ENCODE measurements at regions not wholly inside any gene's neighbourhood (a gene's known extent, or its start where the extent isn't known, plus 50 kb on each side); places are given as distances from the start of the nearest gene placed in this dataset.
"Not testable (repeated sequence)": the region's sequence is repeated elsewhere in the genome, so short reads cannot be mapped to it uniquely, and the experiment has no call there.

DNA sequence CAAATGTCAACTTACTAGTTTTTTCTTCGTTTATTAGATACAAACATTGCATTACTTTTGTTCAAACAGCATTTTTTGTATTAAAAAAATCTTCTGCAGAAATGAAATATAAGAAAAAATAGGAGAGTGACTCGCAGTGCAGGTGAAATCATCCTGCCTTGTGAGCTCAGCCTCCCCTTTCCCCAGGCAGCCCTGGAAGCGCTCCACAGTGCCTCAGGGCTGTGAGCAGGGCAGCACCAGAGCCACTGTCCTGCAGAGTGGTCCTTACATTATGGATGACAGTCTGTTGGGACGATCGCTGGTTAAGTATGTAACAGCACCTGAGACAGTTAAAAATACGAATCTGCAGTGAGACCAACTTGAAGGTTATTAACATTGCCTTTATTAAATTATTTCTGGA, 695.4 kb upstream of the POM121L12 start:
- DNase-seq, result no peak

DNA sequence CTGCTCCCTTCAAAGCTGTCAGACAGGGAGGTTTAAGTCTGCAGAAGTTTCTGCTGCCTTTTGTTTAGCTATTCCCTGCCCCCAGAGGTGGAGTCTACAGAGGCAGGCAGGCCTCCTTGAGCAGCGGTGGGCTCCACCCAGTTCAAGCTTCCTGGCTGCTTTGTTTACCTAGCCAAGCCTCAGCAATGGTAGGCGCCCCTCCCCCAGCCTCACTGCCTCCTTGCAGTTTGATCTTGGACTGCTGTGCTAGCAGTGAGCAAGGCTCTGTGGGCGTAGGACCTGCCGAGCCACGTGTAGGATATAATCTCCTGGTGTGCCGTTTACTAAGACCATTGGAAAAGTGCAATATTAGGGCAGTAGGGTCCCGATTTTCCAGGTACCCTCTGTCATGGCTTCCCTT, 707.1 kb upstream of the POM121L12 start:
- not testable (repeated sequence) for DNase-seq

DNA sequence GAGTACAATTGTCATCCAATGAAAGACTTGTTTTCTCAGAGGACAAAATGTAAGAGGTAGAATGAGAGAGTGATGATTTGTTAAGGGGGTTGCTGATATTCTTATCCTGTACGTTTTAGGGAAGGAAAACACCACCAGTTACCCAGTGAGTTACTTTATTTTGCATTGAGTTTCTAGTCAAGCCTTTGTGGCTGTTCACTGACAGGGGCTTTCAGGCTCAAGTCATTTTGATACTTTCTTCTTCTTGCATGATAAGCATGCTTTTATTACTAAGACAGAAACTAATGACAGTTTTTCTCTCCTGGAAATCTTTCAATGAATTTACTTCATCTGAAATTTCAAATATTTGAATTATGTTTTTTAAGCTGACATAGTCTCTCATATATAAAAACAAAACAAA, 710.2 kb upstream of the POM121L12 start:
- no peak for DNase-seq

DNA sequence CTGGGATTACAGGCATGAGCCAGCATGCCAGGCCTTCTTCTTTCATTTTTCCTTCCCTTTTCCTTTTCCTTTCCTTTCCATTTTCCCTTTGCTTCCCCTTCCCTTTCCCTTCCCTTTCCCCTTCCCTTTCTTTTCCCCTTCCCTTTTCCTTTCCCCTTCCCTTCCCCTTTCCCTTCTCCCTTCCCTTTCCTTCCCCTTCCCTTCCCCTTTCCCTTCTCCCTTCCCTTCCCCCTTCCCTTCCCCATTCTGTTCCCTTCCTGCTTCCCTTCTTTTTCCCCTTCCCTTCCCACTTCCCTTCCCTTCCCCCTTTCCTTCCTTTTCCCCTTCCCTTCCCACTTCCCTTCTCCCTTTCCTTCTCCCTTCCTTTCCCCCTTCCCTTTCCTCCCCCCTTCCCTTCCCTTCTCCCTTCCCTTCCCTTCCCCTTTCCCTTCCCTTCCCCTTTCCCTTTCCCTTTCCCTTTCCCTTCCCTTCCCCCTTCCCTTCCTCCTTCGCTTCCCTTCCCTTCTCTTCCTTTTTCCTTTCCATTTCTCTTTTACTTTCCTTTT, 712.2 kb upstream of the POM121L12 start:
- no peak for DNase-seq

DNA sequence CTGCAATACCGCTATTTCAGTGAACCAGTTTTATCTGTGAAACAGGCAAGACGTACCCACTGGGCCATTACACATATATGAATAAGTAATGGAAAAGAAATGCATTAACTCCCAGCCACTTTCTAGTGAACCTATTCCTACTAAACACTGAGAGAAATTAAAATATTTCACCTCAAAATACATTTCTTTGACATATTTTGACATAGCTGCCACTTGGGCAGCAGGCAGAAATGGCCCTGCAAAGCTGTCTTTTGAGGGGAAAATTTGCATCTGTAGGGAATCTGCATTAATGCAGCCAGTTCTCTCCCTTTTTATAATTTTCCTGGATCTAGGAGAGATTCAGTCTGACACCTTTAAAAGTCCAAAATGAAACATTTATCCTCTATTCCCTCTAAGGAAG, 714.8 kb upstream of the POM121L12 start:
- no peak for DNase-seq

DNA sequence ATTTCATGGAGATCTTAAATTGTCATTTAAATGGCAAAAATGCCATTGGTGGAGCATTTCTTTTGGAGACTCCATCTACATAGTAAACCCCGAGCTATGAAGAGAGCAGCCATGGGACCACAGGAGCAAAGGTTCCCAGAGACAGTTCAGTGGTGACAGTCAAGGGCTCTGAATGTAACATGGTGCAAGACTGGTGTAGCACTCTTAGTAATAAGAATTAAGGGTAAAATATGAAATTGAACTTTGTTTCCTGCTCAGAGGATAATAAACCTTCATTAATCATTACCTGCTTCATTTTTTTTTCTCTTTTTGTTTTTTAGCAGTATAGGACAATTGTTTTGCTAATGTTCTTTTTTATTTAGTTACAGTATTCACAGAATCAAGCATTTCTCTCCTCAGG, 717.5 kb upstream of the POM121L12 start:
- DNase-seq, result no peak

DNA sequence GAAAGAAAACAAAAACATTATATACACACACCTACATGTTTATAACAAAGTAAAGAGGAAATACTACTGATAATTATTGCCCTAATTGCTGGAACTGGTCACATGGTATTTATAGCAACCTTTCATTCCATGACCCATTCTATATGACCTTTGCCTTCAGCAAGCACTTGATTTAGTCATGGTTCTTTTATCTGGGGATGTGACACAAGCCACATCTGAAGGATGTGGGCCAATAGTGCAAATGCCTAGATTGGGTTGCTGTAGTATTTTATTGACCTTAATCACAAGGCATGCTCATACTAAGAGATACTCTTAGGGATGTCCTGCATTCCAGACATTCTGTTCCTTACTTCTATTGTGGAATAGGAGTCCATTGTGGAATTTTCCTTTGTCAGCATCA, 723.5 kb upstream of the POM121L12 start:
- no peak for DNase-seq

DNA sequence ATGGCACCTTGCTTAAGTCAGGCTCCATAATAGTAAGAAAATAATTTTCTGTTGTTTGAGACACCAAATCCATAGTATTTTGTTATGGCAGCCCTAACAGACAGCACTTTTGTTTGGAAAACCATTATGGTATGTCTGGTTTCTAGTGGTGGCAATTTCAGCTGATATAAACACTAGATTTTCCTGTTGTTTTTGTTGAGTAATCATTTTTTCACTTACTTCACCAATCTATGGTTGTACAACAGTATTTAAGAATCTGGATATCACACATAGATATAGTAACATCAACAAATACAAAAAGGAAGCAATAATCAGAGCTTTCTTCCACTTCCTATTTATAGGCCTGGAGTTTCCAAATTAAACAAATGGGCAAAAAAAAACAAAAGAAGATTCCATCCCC, 725.8 kb upstream of the POM121L12 start:
- no peak for DNase-seq

DNA sequence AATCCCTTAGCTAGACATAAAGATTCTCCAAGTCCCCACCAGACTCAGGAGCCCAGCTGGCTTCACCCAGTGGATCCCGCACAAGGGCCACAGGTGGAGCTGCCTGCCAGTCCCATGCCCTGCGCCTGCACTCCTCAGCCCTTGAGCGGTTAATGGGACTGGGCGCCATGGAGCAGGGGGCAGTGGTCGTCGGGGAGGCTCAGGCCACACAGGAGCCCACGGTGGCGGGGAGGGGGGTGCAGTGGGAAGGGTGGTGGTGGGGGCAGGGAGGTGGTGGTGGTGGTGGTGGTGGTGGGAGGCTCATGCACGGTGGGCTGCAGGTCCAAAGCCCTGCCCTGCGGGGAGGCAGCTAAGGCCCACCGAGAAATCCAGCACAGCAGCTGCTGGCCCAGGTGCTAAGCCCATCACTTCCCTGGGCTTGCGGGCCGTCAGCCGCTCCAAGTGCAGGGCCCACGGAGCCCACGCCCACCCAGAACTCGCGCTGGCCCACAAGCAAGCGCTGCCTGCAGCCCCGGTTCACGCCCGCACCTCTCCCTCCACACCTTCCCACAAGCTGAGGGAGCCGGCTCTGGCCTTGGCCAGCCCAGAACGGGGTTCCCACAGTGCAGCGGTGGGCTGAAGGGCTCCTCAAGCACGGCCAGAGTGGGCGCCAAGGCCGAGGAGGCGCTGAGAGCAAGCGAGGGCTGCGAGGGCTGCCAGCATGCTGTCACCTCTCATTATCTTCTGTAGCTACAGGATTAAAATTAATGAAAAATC, 732.5 kb upstream of the POM121L12 start:
- no peak for DNase-seq

DNA sequence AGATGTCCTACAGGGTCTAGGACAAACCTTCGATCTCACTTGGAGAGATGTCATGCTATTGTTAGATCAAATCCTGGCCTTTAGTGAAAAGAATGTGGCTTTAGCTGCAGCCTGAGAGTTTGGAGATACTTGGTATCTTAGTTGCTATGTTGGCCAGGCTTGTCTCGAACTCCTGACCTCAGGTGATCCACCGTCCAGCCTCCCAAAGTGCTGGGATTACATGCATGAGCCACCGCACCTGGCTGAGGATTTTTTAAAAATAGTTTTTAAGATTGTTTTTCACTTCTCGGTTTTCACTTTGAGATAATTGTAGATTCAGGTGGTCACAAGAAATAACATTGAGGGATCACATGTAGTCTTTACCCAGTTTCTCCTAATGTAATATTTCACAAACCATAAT, 738.3 kb upstream of the POM121L12 start:
- no peak for DNase-seq

DNA sequence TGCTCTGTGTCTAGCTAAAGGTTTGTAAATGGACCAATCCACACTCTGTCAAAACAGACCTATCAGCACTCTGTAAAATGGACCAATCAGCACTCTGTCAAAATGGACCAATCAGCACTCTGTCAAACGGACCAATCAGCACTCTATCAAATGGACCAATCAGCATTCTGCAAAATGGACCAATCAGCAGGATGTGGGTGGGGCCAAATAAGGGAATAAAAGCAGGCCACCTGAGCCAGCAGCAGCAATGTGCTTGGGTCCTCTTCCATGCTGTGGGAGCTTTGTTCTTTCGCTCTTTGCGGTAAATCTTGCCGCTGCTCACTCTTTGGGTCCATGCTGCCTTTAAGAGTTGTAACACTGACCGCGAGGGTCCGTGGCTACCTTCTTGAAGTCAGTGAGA, 740.5 kb upstream of the POM121L12 start:
- DNase-seq, result no peak

DNA sequence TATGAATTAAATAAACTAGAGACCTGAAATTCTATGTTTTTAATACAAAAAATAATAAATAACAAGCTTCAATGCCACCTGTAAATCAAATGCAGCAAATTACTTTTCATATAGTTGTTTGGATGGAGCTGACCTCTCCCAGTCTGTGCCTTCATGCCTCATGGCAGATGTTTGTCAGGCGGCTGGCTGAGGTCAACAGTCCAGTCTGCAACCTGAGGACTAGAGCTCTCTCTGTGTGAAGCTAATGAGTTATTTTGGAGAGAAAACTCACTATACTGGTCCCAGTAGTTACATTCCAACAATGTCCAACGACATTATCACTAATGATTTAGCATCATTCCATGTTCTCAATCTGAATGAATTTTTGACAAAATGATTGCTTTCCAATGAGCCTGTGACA, 746.2 kb upstream of the POM121L12 start:
- DNase-seq, result no peak

DNA sequence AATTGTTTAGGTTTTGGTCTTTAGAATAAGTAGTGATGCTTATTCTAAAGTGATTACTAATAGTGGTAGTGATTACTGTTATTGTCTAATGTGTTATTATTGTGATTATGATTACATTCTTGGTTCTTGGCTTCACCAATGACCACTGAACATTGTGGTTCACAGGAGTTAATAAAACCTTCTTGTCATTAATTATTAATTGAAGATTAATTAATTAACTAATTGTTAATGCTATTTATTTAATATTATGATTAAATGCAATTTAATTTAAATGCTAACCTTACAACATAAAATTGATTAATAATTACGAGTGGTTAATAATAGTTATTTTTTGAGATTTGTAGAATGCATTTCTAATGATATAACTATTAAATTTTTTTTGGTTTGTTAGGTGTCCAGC, 747.7 kb upstream of the POM121L12 start:
- DNase-seq, result no peak

DNA sequence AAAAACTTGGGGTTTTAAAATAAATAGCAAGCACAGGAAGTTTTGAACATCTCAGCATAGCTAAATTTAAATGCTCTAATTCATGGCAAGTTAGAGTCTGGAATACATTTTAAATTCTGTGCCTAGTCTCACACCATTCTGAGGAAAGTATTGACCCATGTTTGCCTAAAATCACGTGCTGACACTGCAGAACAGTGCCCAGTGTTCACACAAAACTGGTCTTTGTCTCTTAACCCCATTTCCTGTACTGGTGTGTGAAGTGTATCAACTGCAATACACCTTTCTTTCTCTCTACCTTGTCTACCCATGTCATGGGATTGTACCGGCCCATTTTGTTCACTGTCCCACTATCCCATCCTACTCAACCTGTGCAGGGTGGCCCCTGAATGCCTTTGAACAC, 749.7 kb upstream of the POM121L12 start:
- DNase-seq, result no peak

DNA sequence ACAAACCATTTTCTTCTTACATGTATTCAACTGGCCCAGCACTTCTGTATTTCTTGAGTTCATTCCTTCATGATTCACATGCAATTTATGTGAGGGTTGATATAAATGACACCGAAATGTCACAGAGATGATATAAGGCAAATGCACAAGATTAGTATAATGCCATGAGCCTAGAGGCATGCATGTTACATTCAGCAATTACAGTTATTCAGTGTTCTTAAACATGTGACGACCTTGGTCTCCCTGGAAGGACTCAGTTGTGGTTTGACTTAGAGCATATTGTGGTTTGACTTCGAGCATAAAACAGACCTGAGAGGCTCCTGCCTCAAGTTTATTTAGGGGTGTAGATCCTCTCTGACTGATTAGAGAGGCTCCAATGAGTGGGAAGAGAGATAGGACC, 752.1 kb upstream of the POM121L12 start:
- DNase-seq, result no peak

DNA sequence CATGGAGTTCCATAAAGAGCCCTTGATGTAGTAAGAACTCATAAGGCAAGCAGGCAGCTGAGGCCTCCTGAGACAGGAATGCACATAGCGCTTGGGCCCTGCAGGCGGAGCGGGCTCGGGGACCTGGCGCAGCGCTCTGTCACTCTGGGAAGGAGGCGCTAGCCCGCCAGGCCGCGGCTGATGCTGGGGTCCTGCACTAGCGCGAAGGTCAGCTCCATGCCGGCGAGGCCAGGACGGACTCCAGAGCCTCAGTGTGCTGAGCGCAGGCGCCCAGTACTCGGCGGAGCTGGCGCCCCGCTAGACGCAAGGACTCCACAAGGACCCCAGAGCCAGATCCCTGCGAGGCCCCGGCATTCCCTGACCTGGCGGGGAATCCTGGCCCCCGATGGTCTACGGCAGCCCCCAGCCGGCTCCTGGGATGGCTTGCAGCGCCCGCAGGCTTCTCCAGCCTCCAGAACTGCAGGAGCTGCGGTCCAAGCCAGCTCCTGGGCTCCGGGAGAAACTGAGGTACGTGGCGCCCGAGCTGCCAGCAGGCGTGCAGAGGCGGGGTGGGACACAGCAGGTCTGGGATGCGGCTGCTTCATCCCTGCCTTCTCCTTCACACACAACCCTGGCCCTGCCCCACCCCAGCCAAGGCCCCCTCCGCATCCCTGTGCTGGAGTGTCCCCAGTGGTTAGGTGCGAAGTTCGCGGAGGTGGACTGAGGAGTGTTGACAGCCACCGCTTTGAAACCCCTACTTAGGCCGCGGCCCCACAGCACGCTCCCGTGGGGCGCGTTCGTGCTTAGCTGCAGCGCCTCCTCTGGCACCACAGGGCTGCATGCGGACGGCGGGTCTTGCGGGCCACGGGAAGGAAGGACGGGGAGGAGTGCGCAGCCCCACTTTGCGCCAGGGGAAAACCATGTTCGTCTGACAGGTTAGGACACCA, 761.5 kb upstream of the POM121L12 start:
- no peak for DNase-seq

DNA sequence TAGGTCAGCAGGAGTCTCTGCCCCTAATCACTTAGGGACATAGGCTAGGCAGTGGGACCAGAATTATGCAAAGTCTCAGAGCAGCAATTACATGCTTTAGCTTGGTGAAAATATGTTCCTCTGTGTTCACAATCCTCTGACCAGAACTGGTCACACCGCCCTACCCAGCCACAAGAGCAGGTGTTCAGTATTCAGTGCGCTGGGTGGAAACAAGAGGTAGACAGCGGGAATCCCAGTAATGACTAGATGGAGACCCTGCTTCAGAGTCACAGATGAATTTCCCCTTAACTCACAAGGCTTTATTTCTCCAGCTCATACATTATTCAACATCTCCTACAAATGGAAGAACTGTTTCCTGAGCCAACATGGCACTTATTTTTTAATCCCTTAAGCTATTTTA, 763.7 kb upstream of the POM121L12 start:
- DNase-seq, result no peak

DNA sequence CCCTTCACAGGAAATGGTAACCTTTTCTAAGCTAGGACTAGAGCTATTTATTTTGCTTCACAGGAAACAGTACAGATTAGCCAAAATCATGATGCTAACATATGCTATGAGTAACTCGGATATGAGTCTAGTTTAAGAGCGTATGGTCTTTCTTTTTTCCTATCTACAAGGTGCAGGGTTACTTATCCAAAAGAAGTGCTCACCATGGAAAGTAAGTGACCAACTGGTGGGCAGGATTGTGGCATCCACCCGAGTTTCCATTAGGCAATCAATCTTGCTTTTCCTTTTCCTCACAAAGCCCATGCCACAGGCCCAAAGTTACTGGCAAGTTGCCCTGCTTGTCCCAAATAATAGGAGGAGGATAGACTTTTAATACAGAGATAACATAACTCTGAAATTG, 765.1 kb upstream of the POM121L12 start:
- DNase-seq, result no peak

DNA sequence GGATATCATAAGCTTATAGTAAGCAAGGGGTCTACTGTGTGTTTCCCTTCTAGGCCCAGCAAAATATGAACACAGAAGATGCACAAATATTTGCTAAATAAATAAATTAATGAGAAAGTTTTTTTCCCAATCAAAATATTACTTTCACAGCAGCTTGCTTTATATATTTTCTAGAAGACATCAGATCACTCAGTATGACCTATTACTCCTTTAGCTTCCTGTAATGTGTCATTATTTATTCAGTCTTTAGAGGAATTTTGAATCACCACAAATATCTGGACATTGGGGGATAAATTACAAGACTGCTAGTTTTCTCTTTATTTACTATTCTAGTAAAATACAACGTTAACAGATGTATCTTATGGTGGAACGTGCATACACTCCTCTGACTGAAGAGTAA, 765.8 kb upstream of the POM121L12 start:
- DNase-seq, result no peak

DNA sequence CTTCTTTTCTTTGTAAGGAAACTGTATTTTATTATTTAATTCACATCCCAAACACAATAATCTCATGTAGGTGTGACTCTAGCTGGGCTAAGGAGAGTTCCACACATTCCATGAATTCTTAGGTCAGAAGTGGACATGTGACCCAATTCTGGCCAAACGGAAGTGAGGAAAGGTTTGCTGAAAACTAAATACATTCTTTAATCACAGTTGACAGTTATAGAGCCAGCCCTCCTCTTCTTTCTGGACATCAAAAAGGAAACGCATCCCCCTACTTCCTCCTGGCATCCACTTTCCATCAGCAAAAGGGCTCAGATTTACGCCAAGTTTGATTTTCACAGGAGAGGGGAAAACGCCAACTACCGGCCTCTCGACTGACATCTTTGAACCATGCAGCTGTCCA, 774.4 kb upstream of the POM121L12 start:
- DNase-seq, result no peak

DNA sequence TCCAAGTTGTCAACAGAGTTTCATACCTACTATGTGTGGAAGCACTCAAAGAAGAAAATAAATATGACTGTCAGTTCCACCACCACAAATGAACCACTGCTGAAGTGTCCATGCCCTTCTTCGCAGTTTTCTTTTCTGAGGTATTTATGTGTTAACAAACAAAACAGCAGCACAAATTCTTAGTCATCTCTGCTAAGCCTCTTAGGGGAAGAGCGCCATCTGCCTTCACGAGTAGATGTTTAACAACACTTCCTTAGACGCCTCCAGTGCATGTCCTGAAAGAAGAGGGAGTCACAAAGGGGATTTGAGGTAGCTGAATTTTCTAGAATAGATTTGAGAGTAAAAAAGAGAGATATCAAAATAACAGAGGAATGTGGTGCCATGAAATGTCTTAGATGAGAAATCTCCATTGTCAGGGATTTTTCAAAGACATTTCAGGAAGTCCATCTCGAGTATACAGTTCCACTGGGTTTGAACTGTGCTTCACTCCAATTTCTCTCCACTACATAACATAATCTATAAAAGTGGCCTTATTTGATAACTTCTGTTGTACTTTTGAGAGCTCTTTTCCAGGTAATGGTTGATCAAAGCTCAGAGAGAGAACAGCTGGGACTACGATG, 775.3 kb upstream of the POM121L12 start:
- no peak for DNase-seq

DNA sequence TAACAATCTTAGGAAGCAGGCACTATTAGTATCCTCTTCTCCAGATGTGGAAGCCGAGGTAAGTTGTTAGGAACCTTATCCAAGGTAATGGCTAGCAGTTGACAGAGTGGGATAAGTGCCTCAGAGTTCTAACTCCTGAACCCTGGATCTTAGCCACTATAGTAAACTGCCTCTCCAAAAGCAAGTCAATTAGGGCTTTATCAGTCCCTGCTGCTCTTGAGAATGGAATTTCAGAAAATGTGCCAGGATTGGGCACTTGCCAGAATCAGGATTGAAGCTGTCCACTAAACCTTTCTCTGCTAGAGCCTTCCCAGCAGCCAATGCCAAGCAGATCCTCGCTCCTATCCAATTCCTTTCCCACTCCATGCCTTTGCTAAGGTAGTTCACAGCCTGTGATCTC, 777.5 kb upstream of the POM121L12 start:
- DNase-seq, result no peak

DNA sequence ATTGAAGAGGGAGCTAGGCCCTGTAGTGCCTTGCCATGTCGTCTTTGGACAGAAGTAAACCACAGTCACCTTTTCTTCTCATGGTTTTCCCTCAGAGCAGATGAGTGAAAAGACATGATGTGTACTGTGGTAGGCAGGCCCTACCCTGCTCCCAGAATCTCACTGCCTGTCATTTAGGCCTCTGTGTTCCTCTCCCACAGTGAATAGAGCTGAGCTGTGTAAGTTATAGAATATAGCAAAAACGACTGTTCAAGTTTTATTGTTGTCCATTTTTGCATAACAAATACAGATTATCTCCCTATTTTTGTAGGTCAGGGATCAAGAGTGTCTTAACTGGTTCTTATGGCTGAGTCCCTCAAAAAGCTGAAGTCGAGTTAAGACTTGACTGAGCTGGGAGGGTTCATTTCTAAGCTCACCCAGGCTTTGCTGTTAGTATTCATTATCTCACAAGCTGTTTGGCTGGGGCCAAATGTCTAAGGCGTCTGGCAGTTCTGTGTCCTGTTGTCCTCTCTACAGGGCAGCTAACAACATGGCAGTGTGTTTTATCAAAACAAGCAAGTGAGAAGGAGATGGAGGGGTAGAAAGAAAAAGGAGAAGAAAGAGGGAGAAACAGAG, 780.9 kb upstream of the POM121L12 start:
- no peak for DNase-seq

Data from CD4-positive, alpha-beta T cell treated with Interleukin-17A for 1 hour (primary cell).